ENCODE measurements at regions not wholly inside any gene's neighbourhood (a gene's known extent, or its start where the extent isn't known, plus 50 kb on each side); places are given as distances from the start of the nearest gene placed in this dataset.

GRCh38 chr2:145265244-145265643, 745.3 kb upstream of the ZEB2 start:
- TF ChIP-seq RBAK (tag by site-specific recombination; IDR thresholded peaks at IDR 0.05), result no peak
- TF ChIP-seq, protein P1, sequence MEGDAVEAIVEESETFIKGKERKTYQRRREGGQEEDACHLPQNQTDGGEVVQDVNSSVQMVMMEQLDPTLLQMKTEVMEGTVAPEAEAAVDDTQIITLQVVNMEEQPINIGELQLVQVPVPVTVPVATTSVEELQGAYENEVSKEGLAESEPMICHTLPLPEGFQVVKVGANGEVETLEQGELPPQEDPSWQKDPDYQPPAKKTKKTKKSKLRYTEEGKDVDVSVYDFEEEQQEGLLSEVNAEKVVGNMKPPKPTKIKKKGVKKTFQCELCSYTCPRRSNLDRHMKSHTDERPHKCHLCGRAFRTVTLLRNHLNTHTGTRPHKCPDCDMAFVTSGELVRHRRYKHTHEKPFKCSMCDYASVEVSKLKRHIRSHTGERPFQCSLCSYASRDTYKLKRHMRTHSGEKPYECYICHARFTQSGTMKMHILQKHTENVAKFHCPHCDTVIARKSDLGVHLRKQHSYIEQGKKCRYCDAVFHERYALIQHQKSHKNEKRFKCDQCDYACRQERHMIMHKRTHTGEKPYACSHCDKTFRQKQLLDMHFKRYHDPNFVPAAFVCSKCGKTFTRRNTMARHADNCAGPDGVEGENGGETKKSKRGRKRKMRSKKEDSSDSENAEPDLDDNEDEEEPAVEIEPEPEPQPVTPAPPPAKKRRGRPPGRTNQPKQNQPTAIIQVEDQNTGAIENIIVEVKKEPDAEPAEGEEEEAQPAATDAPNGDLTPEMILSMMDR (tag by site-specific recombination; IDR thresholded peaks at IDR 0.05), result no peak
- TF ChIP-seq, protein P2, sequence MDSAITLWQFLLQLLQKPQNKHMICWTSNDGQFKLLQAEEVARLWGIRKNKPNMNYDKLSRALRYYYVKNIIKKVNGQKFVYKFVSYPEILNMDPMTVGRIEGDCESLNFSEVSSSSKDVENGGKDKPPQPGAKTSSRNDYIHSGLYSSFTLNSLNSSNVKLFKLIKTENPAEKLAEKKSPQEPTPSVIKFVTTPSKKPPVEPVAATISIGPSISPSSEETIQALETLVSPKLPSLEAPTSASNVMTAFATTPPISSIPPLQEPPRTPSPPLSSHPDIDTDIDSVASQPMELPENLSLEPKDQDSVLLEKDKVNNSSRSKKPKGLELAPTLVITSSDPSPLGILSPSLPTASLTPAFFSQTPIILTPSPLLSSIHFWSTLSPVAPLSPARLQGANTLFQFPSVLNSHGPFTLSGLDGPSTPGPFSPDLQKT (IDR thresholded peaks at IDR 0.05; ENCODE audit: borderline replicate concordance, low read depth, low read length), result no peak
- TF ChIP-seq PATZ1 (tag by site-specific recombination; IDR thresholded peaks at IDR 0.05), result no peak
- no peak for TF ChIP-seq ZNF221 (tag by site-specific recombination; IDR thresholded peaks at IDR 0.05; ENCODE audit: borderline replicate concordance)
- TF ChIP-seq, protein P3, sequence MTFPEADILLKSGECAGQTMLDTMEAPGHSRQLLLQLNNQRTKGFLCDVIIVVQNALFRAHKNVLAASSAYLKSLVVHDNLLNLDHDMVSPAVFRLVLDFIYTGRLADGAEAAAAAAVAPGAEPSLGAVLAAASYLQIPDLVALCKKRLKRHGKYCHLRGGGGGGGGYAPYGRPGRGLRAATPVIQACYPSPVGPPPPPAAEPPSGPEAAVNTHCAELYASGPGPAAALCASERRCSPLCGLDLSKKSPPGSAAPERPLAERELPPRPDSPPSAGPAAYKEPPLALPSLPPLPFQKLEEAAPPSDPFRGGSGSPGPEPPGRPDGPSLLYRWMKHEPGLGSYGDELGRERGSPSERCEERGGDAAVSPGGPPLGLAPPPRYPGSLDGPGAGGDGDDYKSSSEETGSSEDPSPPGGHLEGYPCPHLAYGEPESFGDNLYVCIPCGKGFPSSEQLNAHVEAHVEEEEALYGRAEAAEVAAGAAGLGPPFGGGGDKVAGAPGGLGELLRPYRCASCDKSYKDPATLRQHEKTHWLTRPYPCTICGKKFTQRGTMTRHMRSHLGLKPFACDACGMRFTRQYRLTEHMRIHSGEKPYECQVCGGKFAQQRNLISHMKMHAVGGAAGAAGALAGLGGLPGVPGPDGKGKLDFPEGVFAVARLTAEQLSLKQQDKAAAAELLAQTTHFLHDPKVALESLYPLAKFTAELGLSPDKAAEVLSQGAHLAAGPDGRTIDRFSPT (tag by site-specific recombination; IDR thresholded peaks at IDR 0.05), result no peak
- TF ChIP-seq ZNF416 (tag by site-specific recombination; IDR thresholded peaks at IDR 0.05), result no peak
- no peak for TF ChIP-seq ZNF24 (tag by site-specific recombination; IDR thresholded peaks at IDR 0.05)
- no peak for TF ChIP-seq ZNF626 (tag by site-specific recombination; IDR thresholded peaks at IDR 0.05)
- no peak for TF ChIP-seq ZBTB7A (tag by site-specific recombination; IDR thresholded peaks at IDR 0.05; ENCODE audit: low read depth)
- TF ChIP-seq ZFHX2 (tag by site-specific recombination; conservative IDR thresholded peaks at IDR 0.05), result no peak
- TF ChIP-seq ZNF747 (tag by site-specific recombination; IDR thresholded peaks at IDR 0.05), result no peak

Measured in HEK293 (cell line).